Stimulated activated CD8-positive, alpha-beta memory T cell treated with anti-CD3 and anti-CD28 coated beads, Interleukin-2, amount 100 ng/mL, for 1 hour (primary cell): ENCODE measurements at regions not wholly inside any gene's neighbourhood (a gene's known extent, or its start where the extent isn't known, plus 50 kb on each side); places are given as distances from the start of the nearest gene placed in this dataset.
"Not testable (repeated sequence)": the region's sequence is repeated elsewhere in the genome, so short reads cannot be mapped to it uniquely, and the experiment has no call there.

ENCODE experiments used
- DNase-seq, 2 donors: peaks; one replicate each; pipeline ENCODE4 v3.0.0-alpha.2; 2020; ENCODE audit warnings: low read depth in 2 of 2

DNA sequence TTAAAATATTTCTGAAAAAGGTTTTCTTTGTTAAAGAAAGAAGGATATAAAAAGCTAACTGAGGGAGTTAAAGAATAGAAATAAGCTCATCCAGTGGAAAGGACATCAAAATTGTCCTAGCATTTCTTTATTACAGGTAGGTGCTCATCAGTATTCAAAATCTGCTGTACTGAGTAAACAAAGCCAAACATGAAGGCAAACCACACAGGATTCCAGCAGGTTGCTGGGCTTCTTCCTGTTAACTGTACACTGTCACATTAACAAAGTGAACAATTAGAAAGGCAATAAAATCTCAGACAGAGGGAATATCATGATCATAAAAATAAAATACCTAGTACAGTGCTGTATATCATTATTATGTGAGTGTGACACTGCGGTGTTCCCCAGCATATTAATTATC is 1541.0 kb downstream of the SLITRK5 start:
- DNase-seq: no peak

GRCh38 chr13:89214185-89214584 is 1543.0 kb downstream of the SLITRK5 start:
- no peak for DNase-seq

DNA sequence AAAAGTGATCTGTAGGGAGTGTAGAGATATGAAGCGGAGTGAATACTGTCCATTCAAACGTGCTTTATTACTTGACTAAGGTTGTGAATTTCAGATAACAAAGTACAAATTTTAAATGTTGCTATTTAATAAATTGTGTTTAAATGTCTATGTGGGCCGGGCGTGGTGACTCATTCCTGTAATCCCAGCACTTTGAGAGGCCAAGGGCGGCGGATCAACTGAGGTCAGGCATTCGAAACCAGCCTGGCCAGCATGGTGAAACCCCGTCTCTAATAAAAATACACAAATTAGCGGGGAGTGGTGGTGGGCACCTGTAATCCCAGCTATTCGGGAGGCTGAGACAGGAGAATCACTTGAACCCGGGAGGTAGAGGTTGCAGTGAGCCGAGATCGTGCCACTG is 1544.1 kb downstream of the SLITRK5 start:
- DNase-seq: not testable (repeated sequence)

GRCh38 chr13:89217813-89218212 is 1546.6 kb downstream of the SLITRK5 start:
- no peak for DNase-seq

DNA sequence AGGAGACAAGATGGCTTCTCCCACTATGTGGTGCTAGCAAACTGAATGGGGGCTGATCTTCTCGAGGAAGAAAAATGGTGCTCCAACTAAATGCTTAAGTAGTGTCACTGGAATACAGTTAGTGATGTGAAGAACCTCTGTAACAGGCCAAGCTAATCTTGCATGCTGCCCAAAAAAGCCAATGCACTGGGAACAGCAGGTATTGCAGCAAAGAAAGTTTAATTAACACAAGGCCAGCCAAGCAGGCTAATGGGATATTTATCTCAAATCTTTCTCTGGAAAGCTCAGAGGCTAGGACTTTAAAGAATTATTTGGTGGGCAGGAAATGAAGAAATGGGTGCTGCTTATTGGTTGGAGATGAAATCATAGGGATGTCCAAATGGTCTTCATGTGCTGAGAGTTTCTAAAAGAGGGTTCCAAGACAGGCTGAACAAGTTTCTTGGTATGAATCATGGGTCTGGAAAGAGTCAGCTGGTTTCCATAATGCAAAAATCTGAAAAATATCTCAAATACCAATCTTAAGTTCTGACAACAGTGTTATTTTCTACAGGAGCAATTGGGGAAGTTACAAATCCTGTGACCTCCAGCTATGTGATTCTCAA is 1550.5 kb downstream of the SLITRK5 start:
- DNase-seq: no peak

GRCh38 chr13:89227356-89227755 is 1556.2 kb downstream of the SLITRK5 start:
- DNase-seq: no peak

DNA sequence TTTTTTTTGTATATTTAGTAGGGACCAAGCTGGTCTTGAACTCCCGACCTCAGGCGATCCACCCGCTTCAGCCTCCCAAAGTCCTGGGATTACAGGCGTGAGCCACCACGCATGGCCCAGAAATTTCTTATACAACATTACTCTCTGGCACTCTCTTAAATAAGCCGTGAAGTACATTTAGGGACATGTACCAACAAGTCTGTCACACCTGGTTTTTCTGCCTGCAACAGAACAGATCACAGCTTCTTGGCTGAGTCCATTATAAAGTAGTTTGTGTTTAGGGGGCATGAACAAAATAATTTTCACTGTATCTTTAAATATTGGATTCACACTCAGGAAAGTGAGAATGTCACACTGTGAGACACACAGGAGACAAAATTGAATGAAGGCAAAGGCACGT is 1567.3 kb downstream of the SLITRK5 start:
- no peak for DNase-seq

DNA sequence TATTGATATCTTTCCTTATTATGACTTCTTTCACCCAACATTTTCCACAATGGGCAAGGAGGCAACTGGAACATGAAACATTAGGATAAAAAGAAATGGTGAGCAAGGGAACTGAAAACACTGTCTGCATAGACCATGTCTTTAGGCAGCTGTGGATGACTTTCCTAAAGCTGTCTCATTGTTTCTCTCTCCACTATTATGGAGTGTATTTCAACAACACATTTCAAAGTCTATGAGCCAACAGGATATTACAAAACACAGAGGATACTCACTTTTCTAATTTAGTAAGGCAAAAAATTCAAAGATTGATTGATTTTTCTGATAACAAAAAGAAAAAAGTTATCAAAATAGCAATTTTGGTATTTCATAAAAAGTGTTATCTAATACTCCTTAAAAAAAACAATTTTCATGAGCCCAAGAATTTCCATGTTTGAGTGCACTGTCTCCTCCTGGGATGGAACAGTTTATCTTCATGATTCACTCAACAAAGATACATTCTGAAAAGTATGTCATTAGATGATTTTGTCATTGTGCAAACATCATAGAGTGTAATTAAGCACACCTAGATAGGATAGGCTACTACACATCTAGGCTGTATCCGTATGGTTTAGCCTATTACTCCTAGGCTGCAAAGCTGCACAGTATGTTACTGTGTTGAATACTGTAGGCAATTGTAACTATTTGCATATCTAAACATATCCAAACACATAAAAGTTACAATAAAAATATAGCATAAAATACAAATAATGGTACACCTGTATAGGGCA is 1568.4 kb downstream of the SLITRK5 start:
- no peak for DNase-seq

GRCh38 chr13:89255844-89256406 is 1584.8 kb downstream of the SLITRK5 start:
- DNase-seq: no peak

DNA sequence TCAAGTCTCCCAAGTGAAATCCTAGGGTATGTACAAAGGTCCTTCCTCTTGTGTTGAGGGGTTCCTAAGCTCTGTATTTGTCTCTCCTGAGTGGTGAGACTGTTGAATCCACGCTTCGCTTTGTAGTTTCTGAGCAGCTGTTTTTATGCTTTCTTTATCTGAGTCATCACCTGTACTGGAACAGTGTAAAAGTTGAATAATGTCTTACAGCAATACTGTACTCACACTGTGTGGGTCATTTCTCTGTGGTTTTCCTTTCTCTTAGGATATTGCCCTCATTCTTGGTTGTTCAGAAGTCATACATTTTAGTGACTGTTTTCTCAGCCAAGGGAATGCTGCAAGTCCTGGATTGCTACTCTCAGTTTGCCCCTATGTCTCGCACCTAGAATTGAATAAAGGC is 1596.6 kb downstream of the SLITRK5 start:
- no peak for DNase-seq

DNA sequence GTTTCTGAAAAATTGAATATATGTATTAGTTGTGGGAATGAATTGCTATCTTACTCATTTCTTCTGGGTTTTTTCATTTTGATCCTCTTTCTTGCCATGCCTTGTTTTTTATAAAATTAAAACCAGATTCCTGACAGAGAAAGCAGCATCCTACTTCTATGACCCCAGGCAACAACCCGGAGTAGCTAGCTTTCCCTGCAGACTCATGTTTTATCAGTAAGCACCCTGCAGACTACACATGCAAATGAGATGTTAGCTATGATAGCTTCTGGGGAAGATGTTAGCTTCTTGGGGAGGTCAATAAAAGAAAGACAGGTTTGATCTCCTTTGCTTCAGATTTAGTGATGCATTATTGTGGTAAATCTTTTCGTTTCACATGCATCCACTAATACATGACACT is 1598.6 kb downstream of the SLITRK5 start:
- DNase-seq: no peak

DNA sequence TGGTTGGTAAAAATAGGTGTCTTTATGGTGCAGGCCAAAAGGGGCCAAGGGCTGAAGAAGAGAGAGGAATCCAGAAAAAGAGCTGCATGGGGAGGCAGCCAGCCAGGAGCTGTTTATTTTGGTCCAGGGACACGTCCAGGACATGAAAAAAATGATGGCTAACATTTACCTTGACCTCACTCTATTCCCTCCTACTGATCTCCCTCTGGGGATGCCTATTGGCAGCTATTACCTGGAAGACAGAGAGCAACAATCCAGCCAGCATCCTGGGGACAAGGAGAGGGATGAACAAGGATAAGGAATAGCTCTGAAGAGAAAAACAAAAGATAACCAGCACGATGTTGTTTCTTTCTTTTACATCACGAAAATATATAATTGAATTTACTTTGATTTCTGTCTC is 1599.6 kb downstream of the SLITRK5 start:
- DNase-seq: no peak

DNA sequence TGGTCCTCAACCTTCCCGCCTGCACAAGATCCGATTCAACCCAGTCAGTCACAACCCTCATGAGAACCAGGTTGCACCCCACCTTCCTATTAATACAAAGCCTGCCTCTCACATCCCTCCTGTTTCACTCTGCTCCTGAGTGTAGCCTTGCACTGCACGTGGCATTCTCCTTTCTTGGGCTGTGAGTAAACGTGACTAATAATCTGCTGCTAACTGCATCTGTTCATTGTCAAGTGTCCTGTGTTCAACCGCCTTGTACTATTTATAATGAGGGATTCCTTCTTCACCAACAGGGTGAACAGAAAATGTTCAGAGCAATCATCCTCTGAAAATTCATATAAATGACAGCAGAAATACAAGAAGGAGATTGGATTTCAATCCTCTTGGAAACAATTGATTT is 1608.2 kb downstream of the SLITRK5 start:
- DNase-seq: no peak

GRCh38 chr13:89281331-89281730 is 1610.2 kb downstream of the SLITRK5 start:
- DNase-seq: no peak

DNA sequence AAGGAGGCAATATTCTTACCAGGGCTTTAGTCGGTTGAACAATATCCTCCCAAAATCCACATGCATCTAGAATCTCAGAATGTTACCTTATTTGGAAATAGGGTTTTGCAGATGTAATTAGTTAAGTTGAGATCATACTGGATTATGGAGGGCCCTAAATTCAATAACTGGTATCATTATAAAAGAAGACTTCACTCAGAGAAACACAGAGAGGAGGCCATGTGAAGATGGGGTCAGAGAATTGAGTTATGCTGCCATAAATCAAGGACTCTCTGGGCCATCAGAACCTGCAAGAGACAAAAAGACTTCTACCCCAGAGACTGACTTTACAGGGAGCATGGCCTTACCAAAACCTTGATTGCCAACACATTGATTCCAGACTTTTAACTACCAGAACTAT is 1611.1 kb downstream of the SLITRK5 start:
- DNase-seq: no peak

DNA sequence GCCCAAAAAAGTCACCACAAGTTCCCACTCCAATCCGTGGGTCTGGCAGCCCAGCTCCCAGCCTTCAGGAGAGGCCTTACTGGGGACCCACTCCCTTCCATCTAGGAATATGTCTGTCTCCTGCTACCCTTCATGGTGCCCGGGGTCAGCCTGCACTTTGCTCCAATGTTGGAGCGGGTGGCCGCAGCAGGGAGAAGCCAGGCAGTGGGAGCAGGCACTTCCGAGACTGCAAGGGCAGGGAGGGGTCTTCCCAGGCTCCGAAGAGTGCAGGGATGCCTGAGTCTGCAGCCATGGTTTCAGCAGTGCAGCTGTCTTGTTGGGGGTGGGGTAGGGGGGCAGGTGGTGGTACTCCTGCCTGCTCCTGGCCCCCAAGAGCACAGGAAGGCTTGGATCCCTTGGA is 1616.2 kb downstream of the SLITRK5 start:
- no peak for DNase-seq

DNA sequence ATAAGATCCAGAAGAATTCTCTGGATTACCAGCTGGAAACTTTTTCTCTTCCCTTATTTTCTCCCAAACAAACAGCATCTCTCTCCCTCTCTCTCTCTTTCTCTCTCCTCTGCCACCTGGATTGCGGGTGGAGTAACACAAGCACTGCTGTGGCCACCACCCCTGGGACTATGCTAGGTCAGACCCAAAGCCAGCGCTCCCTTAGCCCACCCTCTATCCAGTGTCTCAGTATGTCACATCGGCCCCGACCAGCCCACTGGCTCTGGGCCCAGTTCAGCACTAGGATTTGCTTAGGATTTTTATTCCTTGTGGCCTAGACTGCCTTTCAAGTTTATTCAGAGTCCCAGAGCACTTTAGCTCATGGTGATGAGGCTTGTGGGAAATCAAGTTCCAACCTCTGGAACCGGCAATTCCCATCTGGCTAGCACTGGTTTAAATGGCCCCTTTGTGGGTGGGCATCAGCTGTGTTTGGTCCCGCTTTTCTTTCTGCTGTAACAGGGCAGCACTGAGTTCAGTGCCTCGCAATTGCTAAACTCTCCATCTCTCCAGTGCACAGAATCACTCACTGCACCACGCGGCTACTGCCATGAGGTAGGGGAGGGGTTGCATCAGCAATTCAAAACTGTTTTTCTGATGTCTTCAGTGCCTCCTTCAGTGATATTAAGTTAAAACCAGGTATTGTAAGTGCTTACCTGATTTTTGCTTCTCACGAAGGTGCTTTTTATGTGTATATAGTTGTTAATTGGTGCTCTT is 1623.1 kb downstream of the SLITRK5 start:
- no peak for DNase-seq

GRCh38 chr13:89307278-89307677 is 1636.1 kb downstream of the SLITRK5 start:
- no peak for DNase-seq

DNA sequence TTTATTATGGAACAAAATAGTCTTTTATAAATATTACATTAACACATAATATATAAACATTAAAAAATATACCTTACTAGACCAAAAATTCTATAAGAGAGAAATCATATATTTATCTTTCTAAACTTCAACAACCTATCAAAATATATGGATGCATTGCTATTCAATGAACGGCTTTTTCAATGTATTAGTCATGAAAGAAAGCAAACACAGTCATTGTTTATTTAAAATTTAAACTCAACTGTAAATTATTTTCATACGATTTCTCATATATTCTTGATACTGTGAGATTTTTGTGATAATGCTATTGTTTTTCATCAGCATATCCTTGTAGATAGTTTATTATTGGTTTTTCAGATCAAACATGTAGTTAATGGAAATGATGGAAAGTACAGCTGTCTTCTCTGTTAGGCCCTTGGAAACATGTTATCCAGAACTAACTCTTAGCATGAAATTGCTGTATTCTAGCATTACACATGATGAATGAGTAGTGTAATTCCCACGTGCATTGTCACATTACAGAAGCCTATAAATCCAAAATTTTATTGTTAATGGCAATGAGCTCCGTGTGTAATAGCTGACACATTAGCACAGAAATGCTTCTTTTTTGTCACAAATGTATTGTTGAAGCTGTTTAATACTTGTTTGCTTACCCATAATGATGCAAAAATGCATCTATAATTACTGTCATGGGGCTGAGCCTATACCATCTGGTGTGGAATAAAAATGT is 1639.9 kb downstream of the SLITRK5 start:
- DNase-seq: no peak

GRCh38 chr13:89315287-89315686 is 1644.1 kb downstream of the SLITRK5 start:
- DNase-seq: no peak

DNA sequence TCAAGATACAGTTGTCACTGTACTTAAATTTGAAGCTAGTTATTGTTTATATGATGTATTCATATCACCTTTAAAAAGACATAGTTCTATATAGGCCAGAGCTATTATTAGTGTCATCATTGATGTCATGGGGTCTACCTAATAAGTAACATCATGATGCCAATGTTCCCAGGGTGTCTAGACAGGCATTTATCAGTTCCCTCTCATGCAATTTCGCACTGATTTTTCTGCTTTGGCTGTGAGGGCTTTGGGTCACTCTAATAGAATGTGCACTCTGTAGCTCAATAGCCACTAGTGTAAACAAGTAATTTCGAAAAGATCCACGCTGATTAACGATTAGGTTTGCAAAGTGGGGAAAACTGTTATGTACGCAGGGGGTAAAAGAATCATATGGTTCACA is 1651.3 kb downstream of the SLITRK5 start:
- DNase-seq: no peak

GRCh38 chr13:89324582-89324981 is 1653.4 kb downstream of the SLITRK5 start:
- no peak for DNase-seq
